ENCODE measurements at regions not wholly inside any gene's neighbourhood (a gene's known extent, or its start where the extent isn't known, plus 50 kb on each side); places are given as distances from the start of the nearest gene placed in this dataset.

GRCh38 chr6:169935861-169936260 is 184.4 kb downstream of the ERMARD start:
- Histone ChIP-seq H3K4me1 (ENCODE audit: control extremely low read depth in 1 of 4, control insufficient read depth in 4 of 4, insufficient read depth in 4 of 4, low read length in 3 of 4) (no peaks in the 10 kb centered on the region), H3K9me3 (ENCODE audit: control extremely low read depth in 1 of 5, control insufficient read depth in 4 of 5, insufficient read depth in 2 of 5, low read depth in 1 of 5, low read length in 4 of 5) (no peaks in the 10 kb centered on the region), H3K27ac (ENCODE audit: insufficient read depth in 1 of 2, low read depth in 1 of 2, low read length in 2 of 2, poor library complexity in 1 of 2, severe bottlenecking in 2 of 2) (no peak overlapping the region), H3K4me3 (ENCODE audit: control insufficient read depth in 1 of 7, extremely low read depth in 1 of 7, insufficient read depth in 4 of 7, low read depth in 2 of 7, low read length in 6 of 7) (no peak overlapping the region), H3K27me3 (replicated peaks in 2 of 5; ENCODE audit: control insufficient read depth in 4 of 5, insufficient read depth in 5 of 5, low read length in 4 of 5) (peaks cover 0 to 58% (median 5%) of the 10 kb centered on the region in 5 experiments), H3K36me3 (ENCODE audit: control insufficient read depth in 4 of 4, insufficient read depth in 4 of 4, low read length in 3 of 4) (no peaks in the 10 kb centered on the region)
- ChIA-PET CTCF (interaction anchor here (1.1 kb wide), 1 partner anchor 15 kb away, joined by 3 read pairs; no protein-coding TSS in a partner anchor), POLR2A (no interaction called here)
- DNase-seq, result no peak
- 96% methylated on average over 8 of the region's 8 CpGs for WGBS (ENCODE audit: insufficient coverage)

DNA sequence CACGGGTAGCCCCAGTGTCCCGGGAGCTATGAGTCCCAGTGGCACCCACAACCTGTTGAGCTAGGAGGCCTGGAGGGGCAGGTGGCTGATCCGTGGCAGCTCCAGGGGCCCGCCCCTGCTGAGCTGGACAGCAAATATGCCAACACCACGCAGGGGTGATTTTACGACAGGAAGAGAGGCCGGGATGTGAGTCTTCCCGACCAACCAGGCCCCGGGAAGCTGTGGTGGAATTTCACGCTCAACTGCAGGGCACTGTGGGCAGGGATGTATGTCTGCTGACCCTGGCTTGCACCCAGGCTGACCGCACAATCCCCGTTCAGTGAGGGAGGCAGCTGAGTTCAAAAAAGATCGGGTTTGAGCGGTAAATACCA is 183.9 kb downstream of the ERMARD start:
- Histone ChIP-seq H3K9me3 (ENCODE audit: control extremely low read depth in 1 of 5, control insufficient read depth in 4 of 5, insufficient read depth in 2 of 5, low read depth in 1 of 5, low read length in 4 of 5) (no peaks in the 10 kb centered on the region), H3K27ac (ENCODE audit: insufficient read depth in 1 of 2, low read depth in 1 of 2, low read length in 2 of 2, poor library complexity in 1 of 2, severe bottlenecking in 2 of 2) (no peak overlapping the region), H3K27me3 (replicated peaks in 2 of 5; ENCODE audit: control insufficient read depth in 4 of 5, insufficient read depth in 5 of 5, low read length in 4 of 5) (peaks cover 0 to 53% (median 2%) of the 10 kb centered on the region in 5 experiments), H3K36me3 (ENCODE audit: control insufficient read depth in 4 of 4, insufficient read depth in 4 of 4, low read length in 3 of 4) (no peaks in the 10 kb centered on the region), H3K4me1 (ENCODE audit: control extremely low read depth in 1 of 4, control insufficient read depth in 4 of 4, insufficient read depth in 4 of 4, low read length in 3 of 4) (no peaks in the 10 kb centered on the region), H3K4me3 (ENCODE audit: control insufficient read depth in 1 of 7, extremely low read depth in 1 of 7, insufficient read depth in 4 of 7, low read depth in 2 of 7, low read length in 6 of 7) (no peak overlapping the region)
- CTCF ChIA-PET, result interaction anchor here (1.1 kb wide), 2 partner anchors 9 to 15 kb away, joined by 3 read pairs; no protein-coding TSS in a partner anchor
- DNase-seq, result no peak
- 66% methylated on average over 14 of the region's 14 CpGs for WGBS (ENCODE audit: insufficient coverage)
- POLR2A ChIA-PET, result no interaction called here

GRCh38 chr6:169934699-169935347 is 183.4 kb downstream of the ERMARD start:
- Histone ChIP-seq H3K27me3 (replicated peaks in 2 of 5; ENCODE audit: control insufficient read depth in 4 of 5, insufficient read depth in 5 of 5, low read length in 4 of 5) (peaks cover 0 to 48% (median 2%) of the 10 kb centered on the region in 5 experiments), H3K4me3 (ENCODE audit: control insufficient read depth in 1 of 7, extremely low read depth in 1 of 7, insufficient read depth in 4 of 7, low read depth in 2 of 7, low read length in 6 of 7) (no peak overlapping the region), H3K36me3 (ENCODE audit: control insufficient read depth in 4 of 4, insufficient read depth in 4 of 4, low read length in 3 of 4) (no peaks in the 10 kb centered on the region), H3K27ac (ENCODE audit: insufficient read depth in 1 of 2, low read depth in 1 of 2, low read length in 2 of 2, poor library complexity in 1 of 2, severe bottlenecking in 2 of 2) (no peak overlapping the region), H3K4me1 (ENCODE audit: control extremely low read depth in 1 of 4, control insufficient read depth in 4 of 4, insufficient read depth in 4 of 4, low read length in 3 of 4) (no peaks in the 10 kb centered on the region), H3K9me3 (ENCODE audit: control extremely low read depth in 1 of 5, control insufficient read depth in 4 of 5, insufficient read depth in 2 of 5, low read depth in 1 of 5, low read length in 4 of 5) (no peaks in the 10 kb centered on the region)
- POLR2A ChIA-PET, result no interaction called here
- CTCF ChIA-PET, result interaction anchor here (1.1 kb wide), 2 partner anchors 10 to 16 kb away, joined by 3 read pairs; no protein-coding TSS in a partner anchor
- WGBS (ENCODE audit: insufficient coverage), result 94% methylated on average over 21 of the region's 22 CpGs
- DNase-seq, result no peak

- Histone ChIP-seq H3K4me1 (ENCODE audit: control extremely low read depth in 1 of 4, control insufficient read depth in 4 of 4, insufficient read depth in 4 of 4, low read length in 3 of 4) (no peaks in the 10 kb centered on the region), H3K9me3 (ENCODE audit: control extremely low read depth in 1 of 5, control insufficient read depth in 4 of 5, insufficient read depth in 2 of 5, low read depth in 1 of 5, low read length in 4 of 5) (no peaks in the 10 kb centered on the region), H3K4me3 (ENCODE audit: control insufficient read depth in 1 of 7, extremely low read depth in 1 of 7, insufficient read depth in 4 of 7, low read depth in 2 of 7, low read length in 6 of 7) (no peak overlapping the region), H3K27ac (ENCODE audit: insufficient read depth in 1 of 2, low read depth in 1 of 2, low read length in 2 of 2, poor library complexity in 1 of 2, severe bottlenecking in 2 of 2) (no peak overlapping the region), H3K27me3 (replicated peaks in 2 of 5; ENCODE audit: control insufficient read depth in 4 of 5, insufficient read depth in 5 of 5, low read length in 4 of 5) (peaks cover 0 to 40% (median 2%) of the 10 kb centered on the region in 5 experiments), H3K36me3 (ENCODE audit: control insufficient read depth in 4 of 4, insufficient read depth in 4 of 4, low read length in 3 of 4) (no peaks in the 10 kb centered on the region)
- 95% methylated on average over 37 of the region's 37 CpGs for WGBS (ENCODE audit: insufficient coverage)
- ChIA-PET POLR2A (no interaction called here), CTCF (interaction anchor here (1.1 to 1.2 kb wide), 2 partner anchors 10 to 17 kb away, joined by 3 read pairs; no protein-coding TSS in a partner anchor)
- DNase-seq, result no peak
Measured at GRCh38 chr6:169933839-169934698, 182.6 kb downstream of the ERMARD start.

DNA sequence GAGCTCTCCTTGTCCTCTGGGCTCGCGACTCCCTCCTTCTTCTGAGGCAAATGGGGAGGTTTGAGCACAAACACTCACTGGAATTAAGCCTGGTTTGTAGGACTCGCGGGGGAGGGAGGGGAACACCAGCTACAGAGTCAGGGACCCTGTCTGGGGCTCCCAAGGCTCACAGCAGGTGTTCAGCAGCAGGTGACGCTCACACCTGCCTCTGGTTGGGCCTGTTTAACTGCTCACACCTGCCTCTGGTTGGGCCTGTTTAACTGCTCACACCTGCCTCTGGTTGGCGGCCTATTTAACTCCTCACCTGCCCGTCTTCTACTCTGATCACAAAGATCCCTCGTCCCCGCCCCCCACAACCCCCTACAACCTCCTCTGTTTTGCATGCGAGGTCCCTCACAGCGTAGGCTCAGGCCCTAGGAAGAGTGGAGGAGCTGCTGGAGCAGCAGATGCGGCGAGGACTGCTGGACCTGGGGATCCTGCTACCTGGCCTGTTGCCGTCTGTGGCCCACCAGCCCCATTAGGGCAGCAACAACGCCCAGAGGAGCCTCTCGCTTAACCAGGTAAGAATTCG is 181.9 kb downstream of the ERMARD start:
- ChIA-PET POLR2A (no interaction called here), CTCF (interaction anchor here (1.0 to 2.0 kb wide), 3 partner anchors 17 to 99 kb away, joined by 3 to 8 read pairs (median 3); no protein-coding TSS in a partner anchor)
- WGBS (ENCODE audit: insufficient coverage), result 97% methylated on average over 11 of the region's 17 CpGs
- Histone ChIP-seq H3K9me3 (ENCODE audit: control extremely low read depth in 1 of 5, control insufficient read depth in 4 of 5, insufficient read depth in 2 of 5, low read depth in 1 of 5, low read length in 4 of 5) (no peaks in the 10 kb centered on the region), H3K4me3 (ENCODE audit: control insufficient read depth in 1 of 7, extremely low read depth in 1 of 7, insufficient read depth in 4 of 7, low read depth in 2 of 7, low read length in 6 of 7) (no peak overlapping the region), H3K4me1 (ENCODE audit: control extremely low read depth in 1 of 4, control insufficient read depth in 4 of 4, insufficient read depth in 4 of 4, low read length in 3 of 4) (no peaks in the 10 kb centered on the region), H3K36me3 (ENCODE audit: control insufficient read depth in 4 of 4, insufficient read depth in 4 of 4, low read length in 3 of 4) (no peaks in the 10 kb centered on the region), H3K27ac (ENCODE audit: insufficient read depth in 1 of 2, low read depth in 1 of 2, low read length in 2 of 2, poor library complexity in 1 of 2, severe bottlenecking in 2 of 2) (no peak overlapping the region), H3K27me3 (replicated peaks in 2 of 5; ENCODE audit: control insufficient read depth in 4 of 5, insufficient read depth in 5 of 5, low read length in 4 of 5) (peaks cover 0 to 33% (median 2%) of the 10 kb centered on the region in 5 experiments)
- no peak for DNase-seq

DNA sequence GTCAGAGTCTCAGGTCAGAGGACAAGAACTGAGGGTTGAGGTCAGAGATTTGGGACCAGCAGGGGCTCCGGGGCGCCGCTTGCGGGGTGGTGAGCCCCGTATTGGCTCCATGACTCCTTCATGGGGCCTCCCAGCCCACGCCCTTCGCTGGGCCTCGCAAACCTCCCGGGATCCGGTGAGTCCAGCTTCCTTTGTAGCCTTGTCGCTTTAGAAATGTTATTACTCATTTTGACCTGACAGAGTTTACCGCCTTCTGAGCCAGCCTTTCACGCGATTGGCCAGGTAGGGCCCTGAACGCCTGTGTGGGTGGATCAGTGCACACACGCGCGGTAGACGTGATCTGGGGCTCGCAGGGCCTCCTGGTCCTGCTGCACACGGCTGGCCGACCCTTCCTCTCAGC is 181.1 kb downstream of the ERMARD start:
- Histone ChIP-seq H3K36me3 (ENCODE audit: control insufficient read depth in 4 of 4, insufficient read depth in 4 of 4, low read length in 3 of 4) (no peaks in the 10 kb centered on the region), H3K9me3 (ENCODE audit: control extremely low read depth in 1 of 5, control insufficient read depth in 4 of 5, insufficient read depth in 2 of 5, low read depth in 1 of 5, low read length in 4 of 5) (no peaks in the 10 kb centered on the region), H3K27me3 (replicated peaks in 2 of 5; ENCODE audit: control insufficient read depth in 4 of 5, insufficient read depth in 5 of 5, low read length in 4 of 5) (peaks cover 0 to 24% (median 1%) of the 10 kb centered on the region in 5 experiments), H3K27ac (ENCODE audit: insufficient read depth in 1 of 2, low read depth in 1 of 2, low read length in 2 of 2, poor library complexity in 1 of 2, severe bottlenecking in 2 of 2) (no peak overlapping the region), H3K4me3 (ENCODE audit: control insufficient read depth in 1 of 7, extremely low read depth in 1 of 7, insufficient read depth in 4 of 7, low read depth in 2 of 7, low read length in 6 of 7) (no peak overlapping the region), H3K4me1 (ENCODE audit: control extremely low read depth in 1 of 4, control insufficient read depth in 4 of 4, insufficient read depth in 4 of 4, low read length in 3 of 4) (no peaks in the 10 kb centered on the region)
- 87% methylated on average over 22 of the region's 22 CpGs for WGBS (ENCODE audit: insufficient coverage)
- ChIA-PET POLR2A (no interaction called here), CTCF (interaction anchor here (0.8 to 2.0 kb wide), 7 partner anchors 17 to 454 kb away, joined by 3 to 11 read pairs (median 3); no protein-coding TSS in a partner anchor)
- DNase-seq, result no peak
